SK-N-SH (cell line): ENCODE measurements at regions not wholly inside any gene's neighbourhood (a gene's known extent, or its start where the extent isn't known, plus 50 kb on each side); places are given as distances from the start of the nearest gene placed in this dataset.

ENCODE experiments used
- CTCF ChIA-PET: fragments of 300-600, 350-600 bp; formaldehyde crosslinking; extraction: SDS; loops from one replicate; lab custom pipeline; 2021; lab: Yijun Ruan, JAX
- POLR2A ChIA-PET: fragments of 350-600 bp; sonication (Branson Sonifier 250); formaldehyde crosslinking; extraction: SDS; loops from one replicate; lab custom pipeline; 2020; ENCODE audit warnings: antibody characterized with exemption, inconsistent platforms; lab: Yijun Ruan, JAX
- DNase-seq: peaks from one replicate; pipeline ENCODE4 v3.0.0; 2012
- H2AFZ ChIP-seq: fragments of 200-600 bp; sonication (generic); 2 replicates; pipeline ENCODE4 v1.8.1; 2016; ENCODE audit warnings: antibody characterized with exemption, mild to moderate bottlenecking, low read depth
- H3F3A ChIP-seq: fragments of 200-600 bp; sonication (generic); replicated peaks from 2 replicates; pipeline ENCODE3; 2016; ENCODE audit warnings: antibody characterized with exemption, mild to moderate bottlenecking; ENCODE audit not compliant: insufficient read depth
- H3K27ac ChIP-seq, 2 experiments: fragments of 200-500 bp in 1 of 2; fragments of 200-600 bp in 1 of 2; sonication (Bioruptor generic) in 1 of 2; sonication (generic), shearing (Covaris generic) in 1 of 2; 2 replicates each; pipeline versions ENCODE4 v1.5.1 to v1.6.1; 2014 to 2016; ENCODE audit warnings: low read depth in 2 of 2, inconsistent platforms in 1 of 2, low read length in 1 of 2, mild to moderate bottlenecking in 1 of 2, mixed read lengths in 1 of 2
- H3K27me3 ChIP-seq: fragments of 200-600 bp; sonication (generic), shearing (Covaris generic); 2 replicates; pipeline ENCODE4 v1.6.1; 2016; ENCODE audit warnings: mixed run types; ENCODE audit not compliant: insufficient read depth
- H3K36me3 ChIP-seq, 2 experiments: fragments of 200-500 bp in 1 of 2; fragments of 200-600 bp in 1 of 2; sonication (Bioruptor generic) in 1 of 2; sonication (generic) in 1 of 2; replicated peaks in 1 of 2; 2 replicates each; pipeline versions ENCODE3 to v1.5.1; 2014 to 2016; ENCODE audit warnings: low read length in 1 of 2, mild to moderate bottlenecking in 1 of 2; ENCODE audit not compliant: insufficient read depth in 2 of 2, control insufficient read depth in 1 of 2
- H3K4me1 ChIP-seq, 2 experiments: fragments of 200-500 bp in 1 of 2; fragments of 200-600 bp in 1 of 2; sonication (Bioruptor generic) in 1 of 2; sonication (generic), shearing (Covaris generic) in 1 of 2; 2 replicates each; pipeline versions ENCODE4 v1.5.1 to v1.6.1; 2014 to 2016; ENCODE audit warnings: low read depth in 1 of 2, low read length in 1 of 2, mixed run types in 1 of 2; ENCODE audit not compliant: insufficient read depth in 2 of 2, control insufficient read depth in 1 of 2
- H3K4me2 ChIP-seq: fragments of 200-600 bp; sonication (generic), shearing (Covaris generic); 2 replicates; pipeline ENCODE4 v1.6.1; 2017; ENCODE audit warnings: mixed run types
- H3K4me3 ChIP-seq, 2 experiments: fragments of 200-500 bp in 1 of 2; fragments of 200-600 bp in 1 of 2; sonication (Bioruptor generic) in 1 of 2; sonication (generic), shearing (Covaris generic) in 1 of 2; 2 replicates each; pipeline versions ENCODE4 v1.5.1 to v1.8.1; 2014 to 2016; ENCODE audit warnings: low read depth in 2 of 2, inconsistent platforms in 1 of 2, low read length in 1 of 2, mild to moderate bottlenecking in 1 of 2, mixed read lengths in 1 of 2, moderate library complexity in 1 of 2
- H3K79me2 ChIP-seq: fragments of 200-600 bp; sonication (generic); 2 replicates; pipeline ENCODE4 v1.8.1; 2017; ENCODE audit warnings: mild to moderate bottlenecking; ENCODE audit not compliant: insufficient read depth
- H3K9ac ChIP-seq: fragments of 200-600 bp; sonication (generic); 2 replicates; pipeline ENCODE4 v1.6.1; 2017; ENCODE audit warnings: mixed run types
- H3K9me2 ChIP-seq: fragments of 200-600 bp; sonication (generic); 2 replicates; pipeline ENCODE4 v1.6.1; 2017; ENCODE audit warnings: mixed run types
- H3K9me3 ChIP-seq: fragments of 200-600 bp; sonication (generic); 2 replicates; pipeline ENCODE4 v1.6.1; 2017; ENCODE audit warnings: mixed run types, mild to moderate bottlenecking, moderate library complexity
- H4K20me1 ChIP-seq: fragments of 200-600 bp; sonication (generic); 2 replicates; pipeline ENCODE4 v1.6.1; 2017; ENCODE audit warnings: mild to moderate bottlenecking, mixed run types; ENCODE audit not compliant: insufficient read depth
- CHD2 ChIP-seq: fragments of 150-350 bp; IDR thresholded peaks from 2 replicates; pipeline ENCODE4 v1.6.1; 2018; ENCODE audit warnings: low read length; ENCODE audit not compliant: partially characterized antibody
- ELF1 ChIP-seq: IDR thresholded peaks from 2 replicates; pipeline ENCODE4 v1.4.0; 2012
- EP300 ChIP-seq, 2 experiments: IDR thresholded peaks; 2 replicates each; pipeline versions ENCODE4 v1.4.0 to v1.6.1; 2012; ENCODE audit warnings: borderline replicate concordance in 1 of 2, low read depth in 1 of 2, low read length in 1 of 2
- FOXM1 ChIP-seq: IDR thresholded peaks from 2 replicates; pipeline ENCODE4 v1.4.0; 2012; ENCODE audit warnings: low read depth, mild to moderate bottlenecking
- GABPA ChIP-seq: IDR thresholded peaks from 2 replicates; pipeline ENCODE4 v1.4.0; 2012; ENCODE audit warnings: low read depth, mild to moderate bottlenecking
- JUND ChIP-seq: IDR thresholded peaks from 2 replicates; pipeline ENCODE4 v1.4.0; 2012
- MEF2A ChIP-seq: IDR thresholded peaks from 2 replicates; pipeline ENCODE4 v1.4.0; 2012; ENCODE audit warnings: low read depth, borderline replicate concordance
- MXI1 ChIP-seq: IDR thresholded peaks from 2 replicates; pipeline ENCODE4 v1.6.1; 2012; ENCODE audit warnings: mild to moderate bottlenecking, low read depth, low read length, improper control_type of control experiment
- NRF1 ChIP-seq: IDR thresholded peaks from 2 replicates; pipeline ENCODE4 v1.6.1; 2012; ENCODE audit warnings: low read depth, mild to moderate bottlenecking, low read length
- POLR2AphosphoS5 ChIP-seq: IDR thresholded peaks from 2 replicates; pipeline ENCODE4 v1.6.1; 2012; ENCODE audit warnings: low read depth, low read length
- RCOR1 ChIP-seq: fragments of 150-350 bp; IDR thresholded peaks from 2 replicates; pipeline ENCODE4 v1.6.1; 2017; ENCODE audit warnings: antibody characterized with exemption, low read length
- RXRA ChIP-seq: IDR thresholded peaks from 2 replicates; pipeline ENCODE4 v1.4.0; 2012; ENCODE audit warnings: low read depth, mild to moderate bottlenecking, borderline replicate concordance
- SIN3A ChIP-seq: IDR thresholded peaks from 2 replicates; pipeline ENCODE4 v1.6.1; 2012; ENCODE audit warnings: low read depth, mild to moderate bottlenecking, low read length, moderate library complexity, borderline replicate concordance
- TCF12 ChIP-seq: IDR thresholded peaks from 2 replicates; pipeline ENCODE4 v1.4.0; 2012
- TEAD4 ChIP-seq: IDR thresholded peaks from 2 replicates; pipeline ENCODE4 v1.4.0; 2012; ENCODE audit warnings: mild to moderate bottlenecking, borderline replicate concordance; ENCODE audit not compliant: insufficient read depth
- YY1 ChIP-seq: IDR thresholded peaks from 2 replicates; pipeline ENCODE4 v1.4.0; 2012; ENCODE audit warnings: low read depth, mild to moderate bottlenecking
- WGBS: methylation state at CpG from one replicate; pipeline ENCODE4 v1.1.6; 2017; ENCODE audit warnings: low lambda C conversion rate; 5-methylcytosine and 5-hydroxymethylcytosine counted together
- TF ChIP-seq, protein P1 (sequence below): IDR thresholded peaks from 2 replicates; pipeline ENCODE4; 2012
- TF ChIP-seq, protein P2 (sequence below): IDR thresholded peaks from 2 replicates; pipeline ENCODE4 v1.4.0; 2012; ENCODE audit warnings: low read depth, borderline replicate concordance
- TF ChIP-seq, protein P3 (sequence below): fragments of 200-600 bp; sonication (generic); IDR thresholded peaks from 2 replicates; pipeline ENCODE4 v1.6.1; 2017; ENCODE audit warnings: antibody characterized with exemption, mild to moderate bottlenecking, moderate library complexity

DNA sequence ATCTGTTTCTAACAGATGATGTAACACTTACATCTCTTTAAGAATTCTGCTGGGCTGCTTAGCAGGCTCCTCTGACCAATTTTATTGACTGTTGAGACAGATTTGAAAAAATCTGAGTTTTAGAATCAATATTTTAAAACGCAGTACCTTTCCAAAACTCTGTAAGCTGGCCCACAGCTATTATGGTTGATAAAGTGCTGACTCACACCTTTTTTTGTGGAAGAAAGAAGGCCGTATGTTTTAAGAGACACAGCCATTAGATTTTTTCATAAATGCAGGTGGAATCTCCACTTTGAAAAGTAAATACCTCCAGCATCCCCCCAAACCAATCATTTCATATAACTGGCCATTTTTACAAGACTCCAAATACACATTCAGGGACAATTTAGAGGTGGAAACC lies 82.2 kb downstream of the TBXT start:
- H3F3A ChIP-seq, result no peaks in the 10 kb centered on the region
- no peak overlapping the region for H3K4me2 ChIP-seq
- 37% methylated on average over 2 of the region's 2 CpGs for whole genome bisulfite sequencing
- no peaks in the 10 kb centered on the region for H3K9me2 ChIP-seq
- TF ChIP-seq, protein P1, sequence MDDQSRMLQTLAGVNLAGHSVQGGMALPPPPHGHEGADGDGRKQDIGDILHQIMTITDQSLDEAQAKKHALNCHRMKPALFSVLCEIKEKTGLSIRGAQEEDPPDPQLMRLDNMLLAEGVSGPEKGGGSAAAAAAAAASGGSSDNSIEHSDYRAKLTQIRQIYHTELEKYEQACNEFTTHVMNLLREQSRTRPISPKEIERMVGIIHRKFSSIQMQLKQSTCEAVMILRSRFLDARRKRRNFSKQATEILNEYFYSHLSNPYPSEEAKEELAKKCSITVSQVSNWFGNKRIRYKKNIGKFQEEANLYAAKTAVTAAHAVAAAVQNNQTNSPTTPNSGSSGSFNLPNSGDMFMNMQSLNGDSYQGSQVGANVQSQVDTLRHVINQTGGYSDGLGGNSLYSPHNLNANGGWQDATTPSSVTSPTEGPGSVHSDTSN, result no peak
- TF ChIP-seq YY1 (no peak), JUND (no peak), FOXM1 (no peak)
- TF ChIP-seq, all 33 proteins: peak for 0
- Histone ChIP-seq H3K79me2 (no peaks in the 10 kb centered on the region), H3K27ac (no peak overlapping the region), H3K9ac (no peak overlapping the region), H3K4me1 (no peaks in the 10 kb centered on the region), H3K9me3 (no peaks in the 10 kb centered on the region; the same call in 1 of the 2 replicates), H4K20me1 (no peaks in the 10 kb centered on the region), H3K4me3 (no peak overlapping the region), H2AFZ (no peak overlapping the region), H3K36me3 (no peaks in the 10 kb centered on the region), H3K27me3 (no peaks in the 10 kb centered on the region)
- POLR2A ChIA-PET, result no interaction called here
- DNase-seq, result no peak
- CTCF ChIA-PET, result interaction anchor here (2.1 to 2.6 kb wide), 2 partner anchors 12 to 200 kb away, joined by 6 to 11 read pairs; no protein-coding TSS in a partner anchor

DNA sequence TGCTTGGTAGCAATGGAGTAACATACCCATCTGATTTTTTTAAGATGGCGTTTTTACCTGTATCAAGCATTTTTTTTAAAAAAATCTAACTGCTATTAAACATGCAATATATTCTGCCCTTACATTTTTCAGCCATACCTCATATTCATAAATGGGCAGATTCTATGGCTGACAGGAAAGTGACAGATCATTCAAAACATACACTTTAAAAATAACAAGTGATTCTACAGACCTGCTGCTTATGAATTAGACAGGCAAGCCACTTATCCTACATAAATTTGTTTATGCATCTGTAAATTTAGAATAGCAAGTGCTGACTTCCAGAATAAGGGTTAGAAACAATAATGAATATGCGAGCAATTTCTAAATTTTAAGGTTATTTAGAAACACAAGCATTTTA lies 82.7 kb downstream of the TBXT start:
- Histone ChIP-seq H3K4me3 (no peak overlapping the region), H3K79me2 (no peaks in the 10 kb centered on the region), H3K27ac (no peak overlapping the region), H3K4me2 (no peak overlapping the region), H3K27me3 (no peaks in the 10 kb centered on the region), H3K9me3 (no peaks in the 10 kb centered on the region; the same call in 1 of the 2 replicates), H2AFZ (no peak overlapping the region), H3K36me3 (no peaks in the 10 kb centered on the region), H3F3A (no peaks in the 10 kb centered on the region), H4K20me1 (no peaks in the 10 kb centered on the region), H3K9me2 (no peaks in the 10 kb centered on the region), H3K4me1 (no peaks in the 10 kb centered on the region), H3K9ac (no peak overlapping the region)
- DNase-seq, result no peak
- no peak for TF ChIP-seq NRF1
- no peak for TF ChIP-seq SIN3A
- ChIA-PET POLR2A (no interaction called here), CTCF (interaction anchor here (2.1 to 2.6 kb wide), 2 partner anchors 13 to 200 kb away, joined by 6 to 11 read pairs; no protein-coding TSS in a partner anchor)
- 27% methylated on average over 2 of the region's 2 CpGs for WGBS

DNA sequence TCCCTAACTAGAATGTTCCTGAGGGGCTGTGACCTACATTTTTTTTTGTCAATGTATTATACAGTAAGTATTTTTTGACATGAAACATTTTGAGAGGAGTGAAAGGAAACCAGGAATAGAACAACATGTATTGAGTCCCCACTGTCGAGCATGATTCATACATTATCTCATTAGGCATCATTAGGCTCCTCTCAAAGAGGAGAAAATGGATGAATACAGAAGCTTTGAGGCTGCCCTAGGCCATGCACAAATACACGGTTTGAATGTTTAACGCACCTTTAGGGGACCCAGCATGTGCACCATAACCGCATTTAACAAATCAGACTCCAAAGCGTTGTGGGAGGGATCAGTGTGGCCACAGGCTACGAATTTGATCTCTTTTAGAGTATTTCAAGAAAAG lies 87.8 kb downstream of the TBXT start:
- Histone ChIP-seq H3K4me2 (no peak overlapping the region), H3K27ac (no peak overlapping the region), H3K9ac (no peak overlapping the region), H3K36me3 (no peaks in the 10 kb centered on the region), H3K4me3 (no peak overlapping the region), H3F3A (no peaks in the 10 kb centered on the region), H2AFZ (no peak overlapping the region), H3K9me3 (peaks cover 1% of the 10 kb centered on the region; the same call in 1 of the 2 replicates), H3K27me3 (no peaks in the 10 kb centered on the region), H3K9me2 (no peaks in the 10 kb centered on the region), H4K20me1 (no peaks in the 10 kb centered on the region), H3K4me1 (no peaks in the 10 kb centered on the region), H3K79me2 (no peaks in the 10 kb centered on the region)
- ChIA-PET POLR2A (no interaction called here), CTCF (interaction anchor here (1.7 kb wide), 1 partner anchor 18 kb away, joined by 4 read pairs; no protein-coding TSS in a partner anchor)
- TF ChIP-seq GABPA (no peak), TCF12 (no peak), FOXM1 (no peak), TEAD4 (no peak), RCOR1 (no peak), ELF1 (no peak), RXRA (no peak), CHD2 (no peak), MXI1 (no peak), EP300 (IDR thresholded peaks at IDR 0.05; ENCODE audit: borderline replicate concordance in 1 of 2, low read depth in 1 of 2, low read length in 1 of 2) (no peak), MEF2A (no peak), POLR2AphosphoS5 (no peak)
- TF ChIP-seq, protein P2, sequence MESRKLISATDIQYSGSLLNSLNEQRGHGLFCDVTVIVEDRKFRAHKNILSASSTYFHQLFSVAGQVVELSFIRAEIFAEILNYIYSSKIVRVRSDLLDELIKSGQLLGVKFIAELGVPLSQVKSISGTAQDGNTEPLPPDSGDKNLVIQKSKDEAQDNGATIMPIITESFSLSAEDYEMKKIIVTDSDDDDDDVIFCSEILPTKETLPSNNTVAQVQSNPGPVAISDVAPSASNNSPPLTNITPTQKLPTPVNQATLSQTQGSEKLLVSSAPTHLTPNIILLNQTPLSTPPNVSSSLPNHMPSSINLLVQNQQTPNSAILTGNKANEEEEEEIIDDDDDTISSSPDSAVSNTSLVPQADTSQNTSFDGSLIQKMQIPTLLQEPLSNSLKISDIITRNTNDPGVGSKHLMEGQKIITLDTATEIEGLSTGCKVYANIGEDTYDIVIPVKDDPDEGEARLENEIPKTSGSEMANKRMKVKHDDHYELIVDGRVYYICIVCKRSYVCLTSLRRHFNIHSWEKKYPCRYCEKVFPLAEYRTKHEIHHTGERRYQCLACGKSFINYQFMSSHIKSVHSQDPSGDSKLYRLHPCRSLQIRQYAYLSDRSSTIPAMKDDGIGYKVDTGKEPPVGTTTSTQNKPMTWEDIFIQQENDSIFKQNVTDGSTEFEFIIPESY, result no peak
- TF ChIP-seq, protein P3, sequence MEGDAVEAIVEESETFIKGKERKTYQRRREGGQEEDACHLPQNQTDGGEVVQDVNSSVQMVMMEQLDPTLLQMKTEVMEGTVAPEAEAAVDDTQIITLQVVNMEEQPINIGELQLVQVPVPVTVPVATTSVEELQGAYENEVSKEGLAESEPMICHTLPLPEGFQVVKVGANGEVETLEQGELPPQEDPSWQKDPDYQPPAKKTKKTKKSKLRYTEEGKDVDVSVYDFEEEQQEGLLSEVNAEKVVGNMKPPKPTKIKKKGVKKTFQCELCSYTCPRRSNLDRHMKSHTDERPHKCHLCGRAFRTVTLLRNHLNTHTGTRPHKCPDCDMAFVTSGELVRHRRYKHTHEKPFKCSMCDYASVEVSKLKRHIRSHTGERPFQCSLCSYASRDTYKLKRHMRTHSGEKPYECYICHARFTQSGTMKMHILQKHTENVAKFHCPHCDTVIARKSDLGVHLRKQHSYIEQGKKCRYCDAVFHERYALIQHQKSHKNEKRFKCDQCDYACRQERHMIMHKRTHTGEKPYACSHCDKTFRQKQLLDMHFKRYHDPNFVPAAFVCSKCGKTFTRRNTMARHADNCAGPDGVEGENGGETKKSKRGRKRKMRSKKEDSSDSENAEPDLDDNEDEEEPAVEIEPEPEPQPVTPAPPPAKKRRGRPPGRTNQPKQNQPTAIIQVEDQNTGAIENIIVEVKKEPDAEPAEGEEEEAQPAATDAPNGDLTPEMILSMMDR, result no peak
- 44% methylated on average over 6 of the region's 6 CpGs for WGBS
- no peak for DNase-seq
